IMR-90 (cell line): ENCODE measurements at regions not wholly inside any gene's neighbourhood (a gene's known extent, or its start where the extent isn't known, plus 50 kb on each side); places are given as distances from the start of the nearest gene placed in this dataset.

Experiments used
- ATAC-seq: fragments of 200-7000 bp; cut with Tn5 transposase; 2 replicates; pipeline ENCODE4 v1.9.1; 2020; ENCODE audit warnings: low read depth, mild to moderate bottlenecking, moderate library complexity
- BruUV-seq: library from RNA; stranded (reverse); fragments of 400-500 nt; replicated peaks from 2 replicates; lab custom pipeline; 2021; lab: Mats Ljungman, UMichigan
- CTCF ChIA-PET: fragments of 300-600 bp; formaldehyde crosslinking; extraction: SDS; loops from one replicate; lab custom pipeline; 2021; ENCODE audit warnings: antibody characterized with exemption; lab: Yijun Ruan, JAX
- POLR2A ChIA-PET: fragments of 300-600 bp; sonication (Branson Sonifier 250); formaldehyde crosslinking; loops from one replicate; lab custom pipeline; 2022; ENCODE audit warnings: antibody characterized with exemption; ENCODE audit not compliant: unreplicated experiment; lab: Charles Lee
- DNase-seq: peaks from one replicate; pipeline ENCODE4 v3.0.0; 2013
- H2AFZ ChIP-seq: replicated peaks from 2 replicates; pipeline ENCODE3; 2013; ENCODE audit warnings: low read length, mild to moderate bottlenecking; ENCODE audit not compliant: poor library complexity
- H2AK5ac ChIP-seq: 2 replicates; pipeline ENCODE4 v1.6.1; 2013; ENCODE audit warnings: low read depth, low read length, inconsistent platforms
- H2AK9ac ChIP-seq: replicated peaks from 2 replicates; pipeline ENCODE3; 2013; ENCODE audit warnings: mild to moderate bottlenecking, low read depth, low read length, moderate library complexity; ENCODE audit not compliant: poor library complexity
- H2BK120ac ChIP-seq: 2 replicates; pipeline ENCODE4 v1.6.1; 2013; ENCODE audit warnings: low read depth, low read length, inconsistent platforms
- H2BK15ac ChIP-seq: 3 replicates; pipeline ENCODE4 v1.6.1; 2013; ENCODE audit warnings: low read depth, low read length, inconsistent platforms
- H2BK20ac ChIP-seq: 2 replicates; pipeline ENCODE4 v1.6.1; 2013; ENCODE audit warnings: low read depth, mild to moderate bottlenecking, inconsistent platforms, low read length, moderate library complexity
- H2BK5ac ChIP-seq: 2 replicates; pipeline ENCODE4 v1.6.1; 2013; ENCODE audit warnings: mild to moderate bottlenecking, low read depth, low read length, inconsistent platforms; ENCODE audit not compliant: poor library complexity, severe bottlenecking
- H3K14ac ChIP-seq: replicated peaks from 2 replicates; pipeline ENCODE4 v1.6.1; 2013; ENCODE audit warnings: low read depth, low read length, inconsistent platforms
- H3K18ac ChIP-seq: 2 replicates; pipeline ENCODE4 v1.6.1; 2013; ENCODE audit warnings: low read depth, low read length, control low read depth
- H3K23ac ChIP-seq: 2 replicates; pipeline ENCODE4 v1.6.1; 2013; ENCODE audit warnings: low read depth, low read length, inconsistent platforms
- H3K27ac ChIP-seq: 2 replicates; pipeline ENCODE4 v1.5.1; 2013; ENCODE audit warnings: mild to moderate bottlenecking, control low read depth, low read length; ENCODE audit not compliant: insufficient read depth
- H3K27me3 ChIP-seq: 2 replicates; pipeline ENCODE4 v1.6.1; 2013; ENCODE audit warnings: low read length; ENCODE audit not compliant: control insufficient read depth, insufficient read depth
- H3K36me3 ChIP-seq: 2 replicates; pipeline ENCODE4 v1.6.1; 2013; ENCODE audit warnings: low read length, mixed read lengths; ENCODE audit not compliant: control insufficient read depth, insufficient read depth
- H3K4ac ChIP-seq: 2 replicates; pipeline ENCODE4 v1.6.1; 2013; ENCODE audit warnings: low read depth, low read length, inconsistent platforms
- H3K4me1 ChIP-seq: 2 replicates; pipeline ENCODE4 v1.6.1; 2013; ENCODE audit warnings: low read length, mixed read lengths; ENCODE audit not compliant: control insufficient read depth, insufficient read depth
- H3K4me2 ChIP-seq: 2 replicates; pipeline ENCODE4 v1.6.1; 2013; ENCODE audit warnings: low read depth, mild to moderate bottlenecking, control low read depth, low read length, moderate library complexity
- H3K4me3 ChIP-seq: 2 replicates; pipeline ENCODE4 v1.5.1; 2013; ENCODE audit warnings: low read depth, mild to moderate bottlenecking, control low read depth, low read length, moderate library complexity; ENCODE audit not compliant: insufficient read depth
- H3K56ac ChIP-seq: 2 replicates; pipeline ENCODE4 v1.6.1; 2013; ENCODE audit warnings: low read length, inconsistent platforms; ENCODE audit not compliant: insufficient read depth; ENCODE audit errors: extremely low read depth
- H3K79me1 ChIP-seq, 2 experiments: 2 replicates each; pipeline ENCODE4 v1.6.1; 2013; ENCODE audit warnings: low read length in 2 of 2, inconsistent platforms in 1 of 2, low read depth in 1 of 2
- H3K9ac ChIP-seq: 2 replicates; pipeline ENCODE4 v1.6.1; 2013; ENCODE audit warnings: low read depth, low read length, control low read depth
- H3K9me1 ChIP-seq: 2 replicates; pipeline ENCODE4 v1.6.1; 2013; ENCODE audit warnings: low read length, inconsistent platforms; ENCODE audit not compliant: insufficient read depth
- H3K9me3 ChIP-seq: 2 replicates; pipeline ENCODE4 v1.6.1; 2013; ENCODE audit warnings: low read length; ENCODE audit not compliant: control insufficient read depth, insufficient read depth
- H4K20me1 ChIP-seq: 2 replicates; pipeline ENCODE4 v1.6.1; 2013; ENCODE audit warnings: low read length, inconsistent platforms; ENCODE audit not compliant: insufficient read depth
- H4K5ac ChIP-seq: 2 replicates; pipeline ENCODE4 v1.6.1; 2013; ENCODE audit warnings: mild to moderate bottlenecking, low read depth, low read length, control low read depth
- H4K8ac ChIP-seq, 2 experiments: 2 replicates each; pipeline ENCODE4 v1.6.1; 2013; ENCODE audit warnings: low read depth in 2 of 2, low read length in 2 of 2, control low read depth in 1 of 2, inconsistent platforms in 1 of 2
- H4K91ac ChIP-seq: 2 replicates; pipeline ENCODE4 v1.6.1; 2013; ENCODE audit warnings: low read depth, low read length, inconsistent platforms; ENCODE audit not compliant: insufficient read depth
- BHLHE40 ChIP-seq: fragments of 150-350 bp; IDR thresholded peaks from 2 replicates; pipeline ENCODE4 v1.6.1; 2016; ENCODE audit warnings: mild to moderate bottlenecking, low read depth, low read length
- CEBPB ChIP-seq: IDR thresholded peaks from 2 replicates; pipeline ENCODE4 v1.6.1; 2012; ENCODE audit warnings: low read depth, low read length, improper control_type of control experiment
- CHD1 ChIP-seq: IDR thresholded peaks from 2 replicates; pipeline ENCODE4 v1.6.1; 2012; ENCODE audit warnings: low read depth, low read length, improper control_type of control experiment
- CTCF ChIP-seq: conservative IDR thresholded peaks from 2 replicates; pipeline ENCODE4 v1.5.1; 2012; ENCODE audit warnings: mild to moderate bottlenecking, low read depth, low read length, improper control_type of control experiment
- ELK1 ChIP-seq: fragments of 150-350 bp; IDR thresholded peaks from 2 replicates; pipeline ENCODE4 v1.6.1; 2016; ENCODE audit warnings: low read depth, mild to moderate bottlenecking, low read length, moderate library complexity, borderline replicate concordance
- FOS ChIP-seq: fragments of 150-350 bp; IDR thresholded peaks from 2 replicates; pipeline ENCODE4 v1.6.1; 2016; ENCODE audit warnings: low read depth, low read length
- MAFK ChIP-seq: IDR thresholded peaks from 2 replicates; pipeline ENCODE4 v1.6.1; 2012; ENCODE audit warnings: low read depth, low read length, improper control_type of control experiment
- MAZ ChIP-seq: IDR thresholded peaks from 2 replicates; pipeline ENCODE4 v1.6.1; 2012; ENCODE audit warnings: low read depth, mild to moderate bottlenecking, low read length, improper control_type of control experiment, moderate library complexity, borderline replicate concordance
- MXI1 ChIP-seq: IDR thresholded peaks from 2 replicates; pipeline ENCODE4 v1.6.1; 2012; ENCODE audit warnings: low read depth, mild to moderate bottlenecking, low read length, moderate library complexity, borderline replicate concordance
- NFE2L2 ChIP-seq: fragments of 150-350 bp; IDR thresholded peaks from 2 replicates; pipeline ENCODE4 v1.6.1; 2016; ENCODE audit warnings: low read depth, mild to moderate bottlenecking, low read length
- POLR2A ChIP-seq: IDR thresholded peaks from 2 replicates; pipeline ENCODE4 v1.6.1; 2012; ENCODE audit warnings: mild to moderate bottlenecking, low read depth, low read length
- RAD21 ChIP-seq: IDR thresholded peaks from 2 replicates; pipeline ENCODE4 v1.6.1; 2012; ENCODE audit warnings: low read length, improper control_type of control experiment
- RCOR1 ChIP-seq: IDR thresholded peaks from 2 replicates; pipeline ENCODE4 v1.6.1; 2012; ENCODE audit warnings: mild to moderate bottlenecking, low read length, improper control_type of control experiment; ENCODE audit not compliant: insufficient replicate concordance
- RFX5 ChIP-seq: IDR thresholded peaks from 2 replicates; pipeline ENCODE4 v1.8.0; 2012; ENCODE audit warnings: low read depth, mild to moderate bottlenecking, low read length, moderate library complexity
- SMC3 ChIP-seq: fragments of 150-350 bp; IDR thresholded peaks from 2 replicates; pipeline ENCODE4 v1.6.1; 2016; ENCODE audit warnings: low read depth, mild to moderate bottlenecking, antibody characterized with exemption, low read length, moderate library complexity
- WGBS, 2 experiments: methylation state at CpG; one replicate each; pipeline versions ENCODE4 v1.1.5 to v1.1.7; 2013; ENCODE audit warnings: missing lambda C conversion rate in 2 of 2; ENCODE audit not compliant: insufficient read length in 1 of 2; ENCODE audit errors: extremely low coverage in 2 of 2; 5-methylcytosine and 5-hydroxymethylcytosine counted together
- dilution Hi-C: fragments of 300-500 bp; cut with HindIII; formaldehyde crosslinking; loops from one replicate; pipeline ENCODE4 v1.14.3; 2018; ENCODE audit warnings: low sequenced_read_pairs; ENCODE audit not compliant: unreplicated experiment
- in situ Hi-C: fragments of 300-500 bp; cut with MboI; formaldehyde crosslinking; loops from 3 replicates; pipeline ENCODE4 v1.14.3; 2019; ENCODE audit warnings: low sequenced_read_pairs, inconsistent platforms, mixed read lengths
- intact Hi-C: fragments of 100-400 bp; cut with micrococcal nuclease; formaldehyde crosslinking; loops from 2 replicates; pipeline ENCODE4 v1.10.0; 2022
- TF ChIP-seq, protein P1 (sequence below): fragments of 150-350 bp; IDR thresholded peaks from 2 replicates; pipeline ENCODE4 v1.6.1; 2017; ENCODE audit warnings: mild to moderate bottlenecking, antibody characterized with exemption, low read length, low read depth

- Histone ChIP-seq H3K4ac (no peak overlapping the region), H3K4me3 (no peak overlapping the region), H3K56ac (no peak overlapping the region), H3K9ac (no peak overlapping the region), H2AK5ac (no peak overlapping the region), H3K27me3 (peaks cover 11% of the 10 kb centered on the region), H3K27ac (no peak overlapping the region), H3K9me3 (0 out of 2 replicates have a peak, but pooled peaks cover 2% of the 10 kb centered on the region), H2BK120ac (no peak overlapping the region), H2AK9ac (peak overlapping the region; percentile 37), H2BK5ac (no peak overlapping the region), H4K20me1 (no peaks in the 10 kb centered on the region), H3K4me2 (no peak overlapping the region), H3K9me1 (no peaks in the 10 kb centered on the region), H3K14ac (no peak overlapping the region), H4K91ac (no peak overlapping the region), H2BK20ac (no peak overlapping the region), H2AFZ (no peak overlapping the region), H3K79me1 (no peaks in the 10 kb centered on the region), H3K18ac (no peak overlapping the region), H3K23ac (no peak overlapping the region), H3K36me3 (no peaks in the 10 kb centered on the region), H2BK15ac (no peak overlapping the region), H4K8ac (no peak overlapping the region), H4K5ac (no peak overlapping the region), H3K4me1 (no peaks in the 10 kb centered on the region)
- no peak for TF ChIP-seq ELK1
- TF ChIP-seq POLR2A, result no peak
- TF ChIP-seq, protein P1, sequence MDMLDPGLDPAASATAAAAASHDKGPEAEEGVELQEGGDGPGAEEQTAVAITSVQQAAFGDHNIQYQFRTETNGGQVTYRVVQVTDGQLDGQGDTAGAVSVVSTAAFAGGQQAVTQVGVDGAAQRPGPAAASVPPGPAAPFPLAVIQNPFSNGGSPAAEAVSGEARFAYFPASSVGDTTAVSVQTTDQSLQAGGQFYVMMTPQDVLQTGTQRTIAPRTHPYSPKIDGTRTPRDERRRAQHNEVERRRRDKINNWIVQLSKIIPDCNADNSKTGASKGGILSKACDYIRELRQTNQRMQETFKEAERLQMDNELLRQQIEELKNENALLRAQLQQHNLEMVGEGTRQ, result no peak
- TF ChIP-seq FOS, result no peak
- TF ChIP-seq MAFK, result no peak
- TF ChIP-seq CHD1, result no peak
- no peak for TF ChIP-seq BHLHE40
- no peak for TF ChIP-seq CTCF
- TF ChIP-seq RFX5, result no peak
- no peak for TF ChIP-seq SMC3
- TF ChIP-seq RCOR1, result no peak
- TF ChIP-seq MXI1, result no peak
- TF ChIP-seq CEBPB, result no peak
- no peak for TF ChIP-seq MAZ
- no peak for TF ChIP-seq NFE2L2
- no peak for TF ChIP-seq RAD21
- intact Hi-C loops, result loop anchor here (5.0 kb wide), 1 partner anchor 525 kb away; the partner anchor contains the start of gene ZFP2
- no peak for DNase-seq
- POLR2A ChIA-PET, result no interaction called here
- dilution Hi-C loops, result no loop called here
- CTCF ChIA-PET, result interaction anchor here (1.0 kb wide), 1 partner anchor 74 kb away, joined by 3 read pairs; no protein-coding TSS in a partner anchor
- in situ Hi-C loops, result no loop called here
- whole genome bisulfite sequencing, 2 experiments, result 49% methylated on average over 6 of the region's 7 CpGs; no CpG with 5 or more reads in 1 of the 2 experiments
- ATAC-seq, result no peak
- no TSS peak for BruUV-seq
These were observed 77.1 kb upstream of the ADAMTS2 start for GRCh38 chr5:179422213-179422855.
